RPMI8226 (cell line): ENCODE measurements at regions not wholly inside any gene's neighbourhood (a gene's known extent, or its start where the extent isn't known, plus 50 kb on each side); places are given as distances from the start of the nearest gene placed in this dataset.

Experiments
- DNase-seq: peaks from one replicate; pipeline ENCODE4 v3.0.0-alpha.2; 2015

DNA sequence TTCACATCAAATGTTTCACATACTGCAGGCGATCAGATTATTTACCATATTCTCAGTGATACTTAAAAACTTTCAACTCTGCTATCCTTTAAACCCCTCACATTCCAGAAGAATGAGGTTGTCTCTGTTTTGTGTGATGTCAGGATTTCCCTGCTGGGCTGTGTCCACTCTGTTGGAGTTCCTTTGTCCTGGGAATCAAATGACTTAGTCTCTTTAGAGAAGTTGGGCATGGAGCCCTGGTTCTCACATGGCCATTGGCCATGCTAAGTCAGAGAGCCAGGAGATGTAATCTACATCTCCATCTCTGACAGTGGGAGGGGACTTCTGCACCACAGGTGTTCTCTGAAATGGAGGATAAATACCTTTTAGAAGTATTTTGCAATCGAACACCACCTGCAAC, 205.1 kb upstream of the MAF start:
- DNase-seq = no peak

DNA sequence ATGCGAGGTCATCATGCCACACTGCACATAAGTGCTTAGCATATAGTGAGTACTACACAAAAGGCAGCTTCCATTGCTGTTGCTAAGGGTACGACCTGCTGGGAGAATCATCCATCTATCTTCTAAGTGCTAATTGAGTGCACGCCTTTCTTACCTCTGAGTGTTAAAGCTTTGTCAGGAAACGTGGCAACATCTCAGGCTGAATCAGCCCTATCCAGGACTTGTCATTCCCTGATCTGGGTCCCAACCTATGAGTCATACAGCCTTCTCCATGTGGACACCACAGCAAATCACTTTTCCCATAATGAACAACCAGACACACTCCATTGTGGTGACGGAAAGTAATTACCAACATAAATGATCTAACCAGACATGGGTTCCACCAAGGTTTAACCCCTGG, 201.1 kb upstream of the MAF start:
- DNase-seq = no peak

DNA sequence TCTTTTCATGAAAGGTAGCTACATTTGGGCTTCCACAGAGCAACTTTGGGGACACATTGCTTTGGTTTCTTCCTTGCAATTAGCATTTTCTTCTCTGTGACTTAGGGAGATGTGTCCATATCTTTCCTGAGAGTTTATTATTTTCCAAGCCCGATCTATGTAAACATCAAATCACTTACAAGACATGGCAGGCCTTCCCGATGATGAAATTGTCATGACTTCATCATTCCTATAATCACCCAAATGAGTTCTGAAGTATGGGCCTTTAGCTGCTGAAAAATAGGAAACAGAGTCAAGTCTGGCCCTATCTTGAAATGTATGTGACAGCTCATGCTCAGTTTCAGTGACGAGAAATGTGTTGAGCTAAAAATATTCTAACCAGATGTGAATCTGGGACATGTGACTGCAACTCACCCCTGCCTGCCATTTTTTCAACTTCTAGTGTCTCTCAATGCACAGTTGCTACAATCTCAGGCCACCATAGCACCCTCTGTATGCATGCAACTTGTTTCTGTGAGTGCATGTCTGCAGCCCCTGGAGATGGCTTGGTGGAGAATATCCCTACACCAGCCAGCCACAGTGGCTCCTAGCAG, 199.6 kb upstream of the MAF start:
- DNase-seq = peak; percentile 33

DNA sequence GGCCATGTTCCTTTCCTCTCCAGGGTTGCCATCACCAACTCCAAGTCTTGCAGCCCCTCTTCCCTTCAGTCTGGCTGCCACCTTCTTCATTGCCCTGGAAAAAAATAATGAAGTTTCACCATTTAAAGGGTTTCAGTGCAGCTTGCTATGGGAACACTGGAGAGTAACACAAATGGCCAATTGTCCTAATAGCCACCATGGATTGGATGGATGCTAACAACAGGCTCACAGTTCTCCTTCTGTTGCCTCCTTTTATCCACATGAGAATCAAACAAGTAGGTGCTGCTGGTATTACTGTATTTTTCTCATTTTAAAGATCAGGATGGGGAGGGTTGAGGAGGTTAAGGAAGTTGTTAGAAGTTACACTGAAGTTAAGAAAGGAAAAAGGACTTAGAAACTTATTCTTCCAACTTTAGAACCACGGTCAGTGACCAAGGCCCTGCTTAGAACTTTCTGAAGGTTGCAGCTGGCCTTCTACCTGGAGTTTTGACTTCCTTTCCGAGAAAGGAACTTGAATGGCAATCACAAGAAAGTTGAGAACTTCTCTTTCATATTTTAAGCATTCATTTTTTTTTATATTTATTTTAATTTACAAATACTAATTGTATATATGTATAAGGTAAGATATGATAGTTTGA, 198.0 kb upstream of the MAF start:
- DNase-seq = peak; percentile 25

DNA sequence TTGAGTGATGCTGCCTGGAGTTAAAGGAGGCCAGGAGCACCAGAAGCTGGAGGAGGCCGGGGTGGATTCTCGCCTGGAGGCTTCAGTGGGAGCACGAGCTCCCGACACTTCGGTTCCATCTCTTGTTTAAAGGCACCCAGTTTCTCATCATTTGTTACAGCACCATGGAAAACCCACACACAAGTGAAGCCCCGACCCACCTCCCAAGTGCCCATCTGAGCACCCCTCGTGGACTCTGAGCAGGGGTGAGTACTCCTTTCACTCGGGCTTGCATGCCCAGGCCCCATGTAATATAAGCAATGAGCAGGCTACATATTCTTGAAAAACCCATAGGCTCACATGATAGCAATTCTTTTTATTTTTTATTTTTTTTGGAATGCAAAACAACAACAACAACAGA, 196.9 kb upstream of the MAF start:
- no peak for DNase-seq

DNA sequence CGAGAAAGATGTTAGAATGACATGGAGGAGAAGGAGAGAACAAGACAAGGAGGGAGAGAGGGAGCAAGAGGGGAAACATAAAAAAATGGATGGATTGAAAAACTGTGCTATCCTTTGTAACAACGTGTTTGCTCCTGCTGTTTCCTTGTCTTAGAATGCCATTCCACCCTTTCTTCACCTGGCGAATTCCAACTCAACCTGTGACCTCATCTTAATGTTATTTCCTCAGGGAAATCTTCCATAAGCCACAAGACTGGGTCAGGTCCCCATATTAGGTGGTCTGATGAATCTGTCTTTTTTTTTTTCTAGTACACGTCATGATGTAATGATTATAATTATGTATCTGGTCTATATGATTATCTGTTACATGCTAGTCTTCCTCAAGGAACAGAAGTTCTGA, 195.0 kb upstream of the MAF start:
- DNase-seq = no peak

DNA sequence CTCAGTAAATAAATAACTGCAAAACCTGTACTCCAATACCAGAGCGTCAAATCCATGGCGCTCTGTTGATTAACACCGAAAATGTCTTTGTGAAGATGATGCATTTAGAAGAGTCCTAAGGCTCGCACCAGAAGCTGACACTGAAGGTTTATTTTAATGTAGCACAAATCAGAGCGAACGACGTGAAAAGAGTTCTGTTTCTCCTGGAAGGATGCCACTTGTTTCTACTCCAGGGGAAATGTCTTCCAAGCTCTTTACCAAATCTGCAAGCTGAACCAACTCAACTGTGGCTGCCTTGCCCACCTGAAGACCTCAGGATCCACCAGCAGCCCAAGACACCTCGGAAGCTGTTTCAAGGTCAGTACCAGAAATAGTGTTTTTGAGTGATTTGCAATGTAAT, 194.4 kb upstream of the MAF start:
- no peak for DNase-seq

DNA sequence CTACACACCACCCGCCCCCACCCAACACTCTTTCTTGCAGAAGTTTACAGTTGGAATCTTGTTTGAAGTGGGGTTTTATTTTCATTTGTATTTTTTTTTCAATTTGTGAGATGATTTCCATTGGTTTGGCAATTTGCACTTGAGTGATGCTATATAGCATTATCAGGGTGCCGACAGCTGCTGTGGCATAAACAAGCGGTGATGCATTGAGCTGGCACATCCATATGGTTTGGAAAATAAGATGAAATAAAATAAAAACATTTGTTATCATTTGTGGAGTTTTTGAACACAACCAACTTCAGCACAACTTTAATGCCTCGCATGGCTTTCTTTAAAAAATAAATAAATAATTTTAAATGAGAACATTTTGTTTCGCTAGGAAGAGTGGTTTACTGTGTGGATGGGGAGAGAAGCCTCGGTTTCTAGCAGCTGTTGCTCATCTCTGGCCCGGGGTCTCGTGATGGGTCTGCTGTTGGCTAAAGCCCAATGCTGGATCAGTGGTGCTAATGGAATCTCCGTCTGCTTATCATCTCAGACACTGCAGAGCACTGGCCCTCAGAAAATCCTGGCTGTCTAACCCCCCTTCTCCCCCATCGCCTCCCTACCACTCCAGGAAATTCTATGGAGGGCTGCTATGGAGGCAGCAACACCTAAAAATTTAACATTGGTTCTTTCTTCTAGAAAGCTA, 192.3 kb upstream of the MAF start:
- no peak for DNase-seq

DNA sequence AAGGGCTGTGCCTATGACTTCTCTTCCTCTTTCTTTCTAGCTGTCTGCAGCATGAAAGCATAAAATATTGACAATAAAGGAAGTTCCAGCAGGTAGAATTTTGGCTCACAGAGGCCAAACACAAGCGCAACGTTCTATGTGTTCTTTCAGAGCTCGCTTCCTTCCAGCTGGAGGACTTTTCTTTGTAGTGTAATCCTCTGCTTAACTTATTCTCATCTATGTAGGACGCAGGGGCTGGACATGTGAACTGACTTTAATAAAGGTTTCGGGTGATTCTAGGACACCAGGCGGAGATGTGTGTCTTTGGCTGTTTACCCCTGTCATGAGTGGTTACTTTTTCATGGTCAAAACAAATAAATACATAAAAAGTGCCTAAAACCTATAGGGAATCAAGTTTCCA, 191.5 kb upstream of the MAF start:
- no peak for DNase-seq

DNA sequence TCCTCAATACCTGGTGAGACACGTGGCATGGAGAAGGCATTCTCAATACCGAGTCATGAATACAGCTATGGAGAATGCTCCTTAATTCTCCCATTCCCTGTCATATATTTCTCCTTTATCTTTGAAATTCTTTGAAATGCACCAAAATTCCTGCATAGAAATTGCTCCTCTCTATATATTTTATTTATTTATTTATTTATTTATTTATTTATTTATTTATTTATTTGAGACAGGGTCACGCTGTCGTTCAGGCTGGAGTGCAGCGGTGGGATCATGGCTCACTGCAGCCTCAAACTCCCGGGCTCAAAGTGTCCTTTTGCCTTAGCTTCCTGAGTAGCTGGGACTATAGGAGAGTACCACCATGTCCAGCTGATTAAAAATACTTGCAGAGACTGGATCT, 190.3 kb upstream of the MAF start:
- no peak for DNase-seq

DNA sequence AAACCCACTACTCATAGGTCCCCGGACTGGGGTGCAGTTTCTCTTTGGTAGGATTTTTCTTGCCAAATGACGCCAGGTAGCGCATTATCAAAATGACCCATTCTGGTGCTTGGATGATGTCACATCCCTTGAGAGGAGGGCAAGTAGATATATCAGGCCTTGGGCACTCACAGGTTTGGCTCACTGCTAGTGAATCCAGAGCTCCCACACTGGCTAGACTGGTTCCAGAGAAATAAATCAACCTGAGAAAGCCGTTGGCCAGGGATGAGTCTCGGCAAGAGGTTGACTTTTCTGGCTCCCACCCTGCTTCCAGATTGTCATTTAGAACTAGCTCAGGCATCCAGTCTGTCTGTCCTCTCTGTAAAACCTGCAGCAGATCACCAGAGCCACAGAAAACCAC, 188.4 kb upstream of the MAF start:
- DNase-seq = no peak

DNA sequence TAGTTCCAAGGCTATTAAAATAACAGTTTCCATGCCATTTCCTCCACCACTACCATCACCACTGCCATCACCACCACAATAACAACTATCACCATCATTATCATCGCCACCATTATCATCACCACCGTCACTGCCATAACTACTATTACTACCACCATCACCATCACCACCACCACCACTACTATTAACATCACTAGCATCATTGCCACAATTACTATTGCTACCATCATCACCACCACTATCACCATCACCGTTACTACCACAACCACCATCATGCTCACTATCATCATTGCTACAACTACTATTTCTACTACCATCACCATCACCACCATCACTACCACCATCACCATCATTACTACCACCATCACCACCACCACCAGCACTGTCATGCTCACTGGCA, 185.9 kb upstream of the MAF start:
- no peak for DNase-seq

DNA sequence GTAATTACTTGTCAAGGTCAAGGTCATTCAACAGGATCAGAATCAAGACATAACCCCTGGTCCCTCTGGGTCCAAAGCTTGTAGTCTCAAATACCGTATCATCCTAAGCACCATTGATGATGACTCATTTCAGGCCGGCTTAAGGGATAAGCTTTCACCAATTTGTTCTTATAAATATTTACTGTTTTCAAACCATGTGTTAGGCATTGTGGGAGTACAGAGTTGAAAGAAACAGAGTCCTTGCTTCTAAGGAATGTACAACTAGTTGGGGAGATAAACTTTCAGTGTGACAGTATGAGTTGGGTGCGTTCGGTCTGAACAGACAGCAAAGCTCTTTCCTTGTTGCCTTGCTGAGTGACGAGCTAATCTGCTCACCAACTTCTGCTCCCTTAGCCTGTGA, 183.5 kb upstream of the MAF start:
- no peak for DNase-seq

DNA sequence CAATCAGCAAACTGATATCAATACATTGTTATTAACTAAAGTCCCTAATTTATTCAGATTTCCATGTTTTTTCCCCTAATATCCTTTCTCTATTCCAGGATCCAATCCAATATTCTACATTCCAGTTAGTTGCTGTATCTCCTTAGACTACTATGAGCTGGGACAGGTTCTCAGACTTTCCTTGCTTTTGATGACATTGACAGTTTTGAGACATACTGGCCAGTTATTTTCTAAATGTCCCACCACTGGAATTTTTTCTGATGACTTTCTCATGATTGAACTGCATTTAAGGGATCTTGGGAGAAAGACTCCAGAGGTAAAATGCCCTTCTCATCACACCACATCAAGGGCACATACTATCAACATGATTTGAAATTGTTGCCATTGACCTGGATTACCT, 177.1 kb upstream of the MAF start:
- no peak for DNase-seq

DNA sequence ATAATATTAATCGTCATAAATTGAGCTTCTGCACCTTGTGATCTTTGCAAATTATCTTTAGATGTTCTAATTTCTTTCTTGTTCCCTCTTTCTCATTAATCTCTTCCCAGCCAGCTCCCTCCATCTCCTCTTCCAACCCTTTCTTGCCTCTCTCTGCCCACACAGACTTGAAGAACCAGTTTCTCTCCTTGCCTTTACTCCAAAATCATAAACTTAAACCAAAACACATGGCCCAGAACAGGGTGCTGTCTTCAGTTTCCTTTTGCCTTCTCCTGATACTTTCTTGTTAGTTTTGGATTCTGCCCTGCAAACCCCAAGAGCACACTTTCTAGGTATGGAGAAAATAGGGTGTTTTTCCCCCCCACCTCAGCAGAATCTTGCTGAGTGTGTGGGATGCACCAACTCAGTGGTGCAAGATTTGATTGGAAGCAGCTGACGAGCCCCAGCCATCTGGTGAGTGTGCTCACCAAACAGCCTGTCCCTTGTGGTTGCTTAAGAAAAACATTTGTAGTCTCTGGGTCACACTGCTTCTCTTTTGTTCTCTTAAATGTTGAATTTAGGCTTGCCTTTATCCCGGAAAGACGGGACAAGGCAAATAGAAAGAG, 175.8 kb upstream of the MAF start:
- DNase-seq = peak; percentile 88

DNA sequence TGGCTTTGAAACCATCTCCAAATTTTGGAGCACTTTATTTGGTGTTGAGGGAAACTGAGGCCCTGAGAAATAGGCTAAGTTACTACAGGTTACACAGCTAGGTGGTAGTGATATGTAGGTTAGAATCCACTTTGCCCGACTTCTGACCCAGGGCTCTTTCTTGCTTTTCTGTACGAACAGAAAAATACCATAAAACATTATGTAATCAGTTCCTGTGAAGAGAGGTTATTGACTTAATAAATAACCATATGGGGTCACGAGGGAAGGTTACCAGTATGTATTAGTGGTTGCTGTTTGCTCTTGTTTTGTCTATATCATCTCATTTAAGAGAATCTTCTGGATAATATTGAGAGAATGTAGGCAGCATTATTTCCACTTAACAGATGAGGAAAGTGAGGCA, 172.2 kb upstream of the MAF start:
- no peak for DNase-seq

DNA sequence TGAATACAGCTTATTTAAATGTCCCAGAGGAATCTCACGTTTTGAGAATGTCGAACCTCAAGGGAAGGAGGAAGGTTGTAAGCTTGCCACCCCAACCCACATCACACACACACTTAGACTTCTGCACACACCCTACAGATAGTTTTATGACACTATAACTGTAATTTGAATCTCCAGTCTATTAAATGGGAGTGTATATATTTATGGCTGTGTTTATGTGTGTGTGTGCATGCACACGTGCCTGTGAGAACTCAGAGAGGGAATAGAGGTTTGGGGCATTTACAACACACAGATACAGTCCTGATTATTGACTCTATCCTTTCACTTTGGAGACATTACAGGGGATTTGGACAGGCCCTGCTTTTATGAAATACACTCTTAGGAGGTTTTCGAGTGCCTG, 171.5 kb upstream of the MAF start:
- no peak for DNase-seq

DNA sequence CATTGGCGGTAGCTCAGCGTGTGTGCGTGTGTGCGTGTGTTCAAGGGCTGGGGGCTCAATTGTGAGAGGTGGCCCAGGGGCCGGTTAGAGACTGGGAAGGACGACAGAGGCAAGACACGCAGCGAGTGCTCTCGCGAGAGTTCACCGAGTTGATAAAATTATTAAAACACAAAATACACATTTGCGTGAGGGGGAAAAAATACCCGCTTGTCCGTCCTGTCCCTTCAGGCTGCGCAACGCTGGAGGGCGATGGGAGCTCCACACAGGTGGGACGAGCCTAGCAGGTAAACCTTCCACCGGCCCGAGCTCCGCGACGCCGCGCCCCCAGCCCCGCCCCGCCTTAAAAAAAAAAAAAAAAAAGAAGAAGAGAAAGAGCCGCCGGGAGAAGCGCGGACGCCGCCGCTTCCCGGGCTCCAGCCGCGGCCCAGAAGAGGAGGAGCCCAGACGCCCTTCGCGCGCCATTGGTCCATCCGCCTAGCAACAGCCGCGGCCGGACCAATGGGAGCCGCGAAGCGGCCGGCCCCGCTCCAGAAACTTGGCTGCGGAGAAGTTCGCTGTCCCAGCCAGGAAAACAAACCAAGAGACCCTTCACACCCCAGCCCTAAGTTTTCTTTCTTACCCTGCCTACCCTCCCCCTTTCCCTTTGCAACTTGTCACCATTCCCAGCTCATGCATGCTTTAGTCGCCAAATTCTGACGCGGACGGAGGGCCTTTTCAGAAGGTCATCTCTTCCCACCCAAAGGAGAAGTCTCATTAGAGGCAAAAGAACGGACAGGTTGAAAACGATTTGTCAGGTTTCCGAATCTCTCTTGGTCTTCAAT, 169.9 kb upstream of the MAF start:
- peak; percentile 95 for DNase-seq

DNA sequence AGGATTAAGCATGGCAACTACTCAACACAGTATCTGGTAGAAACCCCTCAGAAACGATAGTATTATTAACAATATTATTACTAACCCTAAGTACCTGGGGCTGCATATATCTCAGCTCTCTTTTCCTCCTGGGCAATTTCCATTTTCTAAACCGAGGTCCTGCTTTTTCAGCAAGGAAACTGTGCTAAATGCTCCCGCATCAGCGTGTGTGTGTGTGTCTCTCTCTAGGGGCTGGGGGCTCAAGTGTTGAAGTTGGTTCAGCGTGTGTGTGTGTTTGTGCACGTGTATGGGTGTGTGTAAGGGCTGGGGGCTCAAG, 169.3 kb upstream of the MAF start:
- DNase-seq = no peak

DNA sequence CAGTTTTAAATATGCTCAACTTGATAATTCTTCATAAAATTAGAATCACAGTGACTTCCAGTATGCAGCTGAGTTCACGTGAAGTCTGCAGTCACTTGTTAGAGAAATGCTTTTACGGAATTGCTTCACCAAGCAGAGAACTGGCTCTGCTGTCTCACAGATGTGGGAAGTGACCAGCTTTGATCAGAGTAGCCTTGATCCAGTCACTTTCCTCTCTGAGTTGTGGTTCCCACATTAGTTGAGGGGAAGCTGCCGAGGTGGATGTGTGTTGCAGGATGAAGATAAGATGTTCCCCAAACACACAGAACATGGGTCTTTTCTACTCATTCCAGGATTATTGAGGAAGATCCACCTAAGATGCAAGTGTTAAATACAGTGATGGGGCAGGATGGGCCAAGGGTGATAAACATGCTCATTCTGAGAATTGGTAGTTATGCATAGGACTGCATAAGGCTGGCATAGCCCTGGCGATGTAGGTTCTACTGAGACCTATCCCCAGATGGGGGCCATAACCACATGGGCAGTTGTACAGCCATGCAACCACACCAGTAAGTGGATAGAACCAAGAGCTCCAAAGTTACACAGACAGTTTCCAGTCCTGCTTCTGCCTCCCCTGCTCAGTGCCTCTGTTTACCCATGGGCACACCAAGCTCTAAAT, 168.9 kb upstream of the MAF start:
- peak; percentile 31 for DNase-seq

DNA sequence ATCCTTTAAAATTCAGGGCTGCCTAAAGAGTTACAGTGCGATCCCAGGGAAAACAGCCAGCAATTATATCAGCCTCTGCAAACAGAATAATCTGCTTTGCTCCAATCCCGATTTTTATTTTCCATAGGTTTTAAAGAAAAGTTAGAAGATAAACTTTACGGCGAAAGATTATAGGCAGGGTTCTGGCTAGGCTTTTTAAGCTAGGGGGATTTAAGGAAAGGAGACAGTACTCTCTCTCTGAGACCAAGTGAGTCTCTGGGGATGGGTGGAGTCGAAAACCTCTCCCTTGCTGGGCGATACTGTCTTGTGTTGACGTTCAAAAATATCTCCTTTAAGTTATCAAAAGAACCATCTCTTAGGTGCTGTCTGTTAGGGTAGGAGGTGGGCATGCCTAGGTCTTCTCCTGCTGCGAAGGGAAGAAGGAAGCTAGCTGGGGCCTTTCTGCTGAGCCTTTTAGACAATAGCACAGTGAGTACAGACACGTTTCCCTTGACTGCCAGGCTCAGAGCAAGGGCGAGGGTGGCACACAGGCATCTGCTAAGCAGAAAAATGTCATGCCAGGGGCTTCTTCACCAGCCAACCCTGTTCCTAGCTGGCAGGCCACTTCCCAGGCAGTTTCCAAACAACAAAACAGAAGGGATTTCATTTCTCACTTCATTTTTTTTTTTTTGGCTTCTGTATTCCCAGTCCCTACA, 167.9 kb upstream of the MAF start:
- peak; percentile 49 for DNase-seq
